ENCODE measurements at regions not wholly inside any gene's neighbourhood (a gene's known extent, or its start where the extent isn't known, plus 50 kb on each side); places are given as distances from the start of the nearest gene placed in this dataset.

- H3K9me2 ChIP-seq (replicated peaks; ENCODE audit: low read length): no peaks in the 10 kb centered on the region
- no peaks in the 10 kb centered on the region for H3K4me1 ChIP-seq (ENCODE audit: insufficient read depth, low read length)
- no peaks in the 10 kb centered on the region for H3K9me3 ChIP-seq (ENCODE audit: low read length)
- intact Hi-C loops (cut with micrococcal nuclease): no loop called here
- CTCF ChIA-PET: no interaction called here
- H2AFZ ChIP-seq (ENCODE audit: low read length): no peak overlapping the region
- no peaks in the 10 kb centered on the region for H4K20me1 ChIP-seq (ENCODE audit: low read length)
- H3K36me3 ChIP-seq (ENCODE audit: low read depth, low read length): no peaks in the 10 kb centered on the region
- POLR2A ChIA-PET (ENCODE audit: unreplicated experiment): no interaction called here
- no peak overlapping the region for H3K27ac ChIP-seq (ENCODE audit: low read length)
- TF ChIP-seq EZH2 (IDR thresholded peaks at IDR 0.05; ENCODE audit: low read length, unreplicated experiment) (no peak), CTCF (conservative IDR thresholded peaks at IDR 0.05; ENCODE audit: low read depth, low read length) (no peak), EZH2phosphoT487 (IDR thresholded peaks at IDR 0.05; ENCODE audit: borderline replicate concordance, low read length) (no peak)
- H3F3A ChIP-seq (ENCODE audit: low read length, unreplicated experiment): no peaks in the 10 kb centered on the region
- no peak for DNase-seq
- H3K9ac ChIP-seq (ENCODE audit: low read length): no peak overlapping the region
- H3K4me2 ChIP-seq (ENCODE audit: low read length): no peak overlapping the region
- no peak for ATAC-seq
- BruUV-seq (replicated peaks): no TSS peak
- H3K79me2 ChIP-seq (ENCODE audit: low read length): no peaks in the 10 kb centered on the region
- H3K27me3 ChIP-seq (ENCODE audit: low read length): no peaks in the 10 kb centered on the region
- no peak overlapping the region for H3K4me3 ChIP-seq (ENCODE audit: low read length)
Measured at GRCh38 chr13:70585109-70585508, 476.9 kb upstream of the KLHL1 start.

- BruUV-seq (replicated peaks): no TSS peak
- ChIA-PET CTCF (no interaction called here), POLR2A (ENCODE audit: unreplicated experiment) (no interaction called here)
- DNase-seq: no peak
- Histone ChIP-seq H3K27me3 (ENCODE audit: low read length) (no peaks in the 10 kb centered on the region), H2AFZ (ENCODE audit: low read length) (no peak overlapping the region), H3F3A (ENCODE audit: low read length, unreplicated experiment) (no peaks in the 10 kb centered on the region), H3K36me3 (ENCODE audit: low read depth, low read length) (no peaks in the 10 kb centered on the region), H3K4me1 (ENCODE audit: insufficient read depth, low read length) (no peaks in the 10 kb centered on the region), H4K20me1 (ENCODE audit: low read length) (no peaks in the 10 kb centered on the region), H3K79me2 (ENCODE audit: low read length) (no peaks in the 10 kb centered on the region), H3K9ac (ENCODE audit: low read length) (no peak overlapping the region), H3K9me3 (ENCODE audit: low read length) (no peaks in the 10 kb centered on the region), H3K9me2 (replicated peaks; ENCODE audit: low read length) (no peaks in the 10 kb centered on the region), H3K4me2 (ENCODE audit: low read length) (no peak overlapping the region), H3K27ac (ENCODE audit: low read length) (no peak overlapping the region), H3K4me3 (ENCODE audit: low read length) (no peak overlapping the region)
- intact Hi-C loops (cut with micrococcal nuclease): no loop called here
- TF ChIP-seq EZH2phosphoT487 (IDR thresholded peaks at IDR 0.05; ENCODE audit: borderline replicate concordance, low read length) (no peak), CTCF (conservative IDR thresholded peaks at IDR 0.05; ENCODE audit: low read depth, low read length) (no peak), EZH2 (IDR thresholded peaks at IDR 0.05; ENCODE audit: low read length, unreplicated experiment) (no peak)
- no peak for ATAC-seq
Measured at GRCh38 chr13:70580825-70581224, 472.6 kb upstream of the KLHL1 start.

GRCh38 chr13:70579941-70580340, 471.7 kb upstream of the KLHL1 start:
- CTCF ChIA-PET: no interaction called here
- no peaks in the 10 kb centered on the region for H3F3A ChIP-seq (ENCODE audit: low read length, unreplicated experiment)
- no peaks in the 10 kb centered on the region for H3K27me3 ChIP-seq (ENCODE audit: low read length)
- H3K36me3 ChIP-seq (ENCODE audit: low read depth, low read length): no peaks in the 10 kb centered on the region
- no peak for ATAC-seq
- no peaks in the 10 kb centered on the region for H3K9me3 ChIP-seq (ENCODE audit: low read length)
- intact Hi-C loops (cut with micrococcal nuclease): no loop called here
- H3K4me1 ChIP-seq (ENCODE audit: insufficient read depth, low read length): no peaks in the 10 kb centered on the region
- no peak for DNase-seq
- no peaks in the 10 kb centered on the region for H3K9me2 ChIP-seq (replicated peaks; ENCODE audit: low read length)
- no peaks in the 10 kb centered on the region for H4K20me1 ChIP-seq (ENCODE audit: low read length)
- no peak overlapping the region for H3K4me3 ChIP-seq (ENCODE audit: low read length)
- no peaks in the 10 kb centered on the region for H3K79me2 ChIP-seq (ENCODE audit: low read length)
- no TSS peak for BruUV-seq (replicated peaks)
- no peak overlapping the region for H2AFZ ChIP-seq (ENCODE audit: low read length)
- H3K9ac ChIP-seq (ENCODE audit: low read length): no peak overlapping the region
- TF ChIP-seq EZH2 (IDR thresholded peaks at IDR 0.05; ENCODE audit: low read length, unreplicated experiment): no peak
- TF ChIP-seq CTCF (conservative IDR thresholded peaks at IDR 0.05; ENCODE audit: low read depth, low read length): no peak
- no peak for TF ChIP-seq EZH2phosphoT487 (IDR thresholded peaks at IDR 0.05; ENCODE audit: borderline replicate concordance, low read length)
- H3K4me2 ChIP-seq (ENCODE audit: low read length): no peak overlapping the region
- H3K27ac ChIP-seq (ENCODE audit: low read length): no peak overlapping the region
- POLR2A ChIA-PET (ENCODE audit: unreplicated experiment): no interaction called here
